GM21737 (cell line): ENCODE measurements at regions not wholly inside any gene's neighbourhood (a gene's known extent, or its start where the extent isn't known, plus 50 kb on each side); places are given as distances from the start of the nearest gene placed in this dataset.

Experiments
- ATAC-seq: cut with Tn5 transposase; IDR thresholded peaks from one replicate; pipeline ENCODE4 v1.9.1; 2021; ENCODE audit warnings: mild to moderate bottlenecking, moderate library complexity; ENCODE audit not compliant: unreplicated experiment

GRCh38 chr3:168909260-168909659, 754.3 kb downstream of the MECOM start:
- ATAC-seq: no peak

- ATAC-seq: no peak
Observed at GRCh38 chr3:168895419-168895818, 768.1 kb downstream of the MECOM start.

- no peak for ATAC-seq
Observed at GRCh38 chr3:168894214-168894613, 769.3 kb downstream of the MECOM start.

- ATAC-seq: no peak
Observed at GRCh38 chr3:168889666-168890065, 773.8 kb downstream of the MECOM start.

- no peak for ATAC-seq
Observed at GRCh38 chr3:168888781-168889180, 774.7 kb downstream of the MECOM start.

- ATAC-seq: no peak
Observed at GRCh38 chr3:168885028-168885427, 778.5 kb downstream of the MECOM start.

- ATAC-seq: no peak
Observed at GRCh38 chr3:168884353-168884903, 779.1 kb downstream of the MECOM start.

- no peak for ATAC-seq
Observed at GRCh38 chr3:168883145-168883544, 780.4 kb downstream of the MECOM start.

GRCh38 chr3:168881804-168882203, 781.7 kb downstream of the MECOM start:
- ATAC-seq: no peak

GRCh38 chr3:168878655-168879054, 782.9 kb upstream of the GOLIM4 start:
- ATAC-seq: no peak

- ATAC-seq: no peak
Observed at GRCh38 chr3:168877899-168878298, 782.2 kb upstream of the GOLIM4 start.

GRCh38 chr3:168876346-168877035, 780.8 kb upstream of the GOLIM4 start:
- no peak for ATAC-seq

- no peak for ATAC-seq
Observed at GRCh38 chr3:168872826-168873225, 777.1 kb upstream of the GOLIM4 start.

- ATAC-seq: no peak
Observed at GRCh38 chr3:168870892-168871291, 775.2 kb upstream of the GOLIM4 start.

- ATAC-seq: no peak
Observed at GRCh38 chr3:168865022-168865551, 769.4 kb upstream of the GOLIM4 start.

GRCh38 chr3:168864107-168865021, 768.6 kb upstream of the GOLIM4 start:
- ATAC-seq: no peak

GRCh38 chr3:168863561-168863960, 767.8 kb upstream of the GOLIM4 start:
- no peak for ATAC-seq

GRCh38 chr3:168862466-168862865, 766.7 kb upstream of the GOLIM4 start:
- ATAC-seq: no peak

- ATAC-seq: no peak
Observed at GRCh38 chr3:168860592-168860991, 764.9 kb upstream of the GOLIM4 start.

- no peak for ATAC-seq
Observed at GRCh38 chr3:168860028-168860427, 764.3 kb upstream of the GOLIM4 start.

- no peak for ATAC-seq
Observed at GRCh38 chr3:168859574-168859973, 763.9 kb upstream of the GOLIM4 start.

GRCh38 chr3:168859143-168859542, 763.4 kb upstream of the GOLIM4 start:
- ATAC-seq: no peak
